Amniotic epithelial cell (primary cell): ENCODE measurements at regions not wholly inside any gene's neighbourhood (a gene's known extent, or its start where the extent isn't known, plus 50 kb on each side); places are given as distances from the start of the nearest gene placed in this dataset.
"Not testable (repeated sequence)": the region's sequence is repeated elsewhere in the genome, so short reads cannot be mapped to it uniquely, and the experiment has no call there.

Source experiments
- DNase-seq: peaks from one replicate; pipeline ENCODE4 v3.0.0-alpha.2; 2010; ENCODE audit warnings: low read depth

DNA sequence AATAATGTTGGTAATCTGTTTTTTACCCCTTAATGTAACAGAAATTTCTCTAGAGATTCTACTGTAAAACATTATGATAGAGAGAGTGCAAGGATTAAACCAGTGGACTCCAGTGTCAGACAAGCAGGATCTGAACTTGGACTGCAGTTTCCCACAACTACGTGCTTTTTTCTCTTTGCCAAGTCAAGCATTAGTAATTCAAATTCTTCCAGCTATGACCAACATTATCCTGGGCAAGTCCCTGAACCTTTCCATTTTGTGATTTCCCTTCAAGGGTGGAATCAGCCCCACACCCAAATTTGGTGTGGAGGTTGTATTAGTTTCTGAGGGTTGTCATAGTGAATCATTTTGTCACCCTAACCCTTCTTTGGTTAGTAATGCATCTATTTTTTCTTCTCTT is 482.0 kb downstream of the ZNF516 start:
- no peak for DNase-seq

GRCh38 chr18:76005632-76006208 is 489.3 kb downstream of the ZNF516 start:
- DNase-seq: no peak

GRCh38 chr18:75987913-75988312 is 507.1 kb downstream of the ZNF516 start:
- not testable (repeated sequence) for DNase-seq

DNA sequence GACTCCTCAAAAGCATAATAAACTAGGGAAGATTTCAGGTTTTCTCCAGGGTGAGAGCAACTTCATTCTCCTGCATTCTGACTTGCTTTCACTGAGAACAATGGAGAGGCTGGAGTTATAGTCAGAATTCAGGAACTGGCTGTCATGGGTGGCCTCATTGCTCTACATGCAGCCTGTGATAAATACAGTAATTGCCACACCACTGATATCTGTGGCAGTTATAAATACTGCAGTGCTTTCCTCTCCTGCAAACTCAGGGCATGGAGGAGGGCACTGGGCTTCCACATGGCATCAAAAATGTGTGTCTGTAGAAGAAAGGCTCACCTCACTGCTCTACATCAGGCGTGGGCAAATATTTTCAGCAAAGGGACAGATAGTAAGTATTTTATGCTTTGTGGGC is 510.2 kb downstream of the ZNF516 start:
- no peak for DNase-seq

DNA sequence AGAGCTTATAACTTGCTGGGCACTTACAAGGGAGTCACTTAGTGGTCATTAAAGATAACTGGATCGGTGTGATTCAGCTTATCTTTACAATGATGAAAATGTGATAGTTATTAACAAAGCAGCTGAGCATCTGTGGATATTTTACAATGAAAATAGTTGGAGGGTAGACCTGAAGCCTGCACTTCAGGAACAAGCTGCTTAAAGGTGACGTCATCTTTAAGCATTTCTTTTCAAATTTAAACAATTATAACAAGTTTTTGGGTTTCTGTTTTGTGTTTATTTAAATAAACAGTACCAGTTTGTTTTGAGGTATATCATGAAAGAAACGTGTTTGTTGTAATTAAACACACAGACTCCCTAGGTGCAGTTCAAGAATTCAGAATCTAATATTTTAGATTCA is 513.9 kb downstream of the ZNF516 start:
- no peak for DNase-seq

DNA sequence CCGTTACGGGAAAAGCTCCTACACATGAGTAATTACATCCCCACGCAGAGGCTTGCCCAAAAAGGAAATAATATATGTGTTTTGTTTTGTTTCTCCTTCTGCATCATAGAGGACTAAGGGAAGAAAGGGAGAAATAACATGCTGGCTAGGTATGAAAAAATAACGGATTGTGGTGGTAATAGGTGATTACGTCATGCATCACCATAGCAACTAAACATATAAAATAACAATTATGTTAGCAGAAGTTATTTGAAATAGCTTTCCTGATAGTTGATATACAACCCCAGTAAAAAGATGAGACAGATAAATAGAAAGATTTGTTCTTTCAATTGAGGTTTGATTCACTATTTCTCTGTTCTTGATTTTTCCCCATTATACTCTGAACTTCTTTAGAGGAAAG is 518.0 kb downstream of the ZNF516 start:
- DNase-seq: no peak

DNA sequence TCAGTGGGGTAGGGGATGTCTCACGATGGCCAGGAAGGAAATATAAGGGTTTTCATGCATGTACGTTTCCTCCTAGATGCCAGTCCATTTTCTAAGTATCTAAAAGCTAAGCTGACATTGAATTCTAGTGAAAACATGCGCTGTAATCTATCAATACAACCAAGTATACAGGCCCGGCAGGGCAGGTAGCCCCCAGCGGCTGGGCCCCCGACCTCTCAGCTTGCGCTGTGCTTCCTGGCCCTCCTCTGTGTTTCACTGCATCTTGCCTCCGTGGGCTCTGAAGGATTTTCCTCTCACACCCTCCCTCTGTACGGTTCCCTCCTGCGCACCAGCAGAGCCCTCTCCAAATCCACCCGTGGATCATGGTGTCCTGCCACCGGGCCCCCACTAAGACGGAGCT is 524.8 kb downstream of the ZNF516 start:
- no peak for DNase-seq

GRCh38 chr18:75966431-75966830 is 528.6 kb downstream of the ZNF516 start:
- no peak for DNase-seq

- peak; percentile 2 for DNase-seq
These were observed 532.9 kb downstream of the ZNF516 start for GRCh38 chr18:75962036-75962572.

GRCh38 chr18:75960356-75960755 is 532.9 kb upstream of the SMIM21 start:
- not testable (repeated sequence) for DNase-seq

GRCh38 chr18:75959150-75959549 is 531.6 kb upstream of the SMIM21 start:
- no peak for DNase-seq

GRCh38 chr18:75958683-75959082 is 531.2 kb upstream of the SMIM21 start:
- DNase-seq: no peak

DNA sequence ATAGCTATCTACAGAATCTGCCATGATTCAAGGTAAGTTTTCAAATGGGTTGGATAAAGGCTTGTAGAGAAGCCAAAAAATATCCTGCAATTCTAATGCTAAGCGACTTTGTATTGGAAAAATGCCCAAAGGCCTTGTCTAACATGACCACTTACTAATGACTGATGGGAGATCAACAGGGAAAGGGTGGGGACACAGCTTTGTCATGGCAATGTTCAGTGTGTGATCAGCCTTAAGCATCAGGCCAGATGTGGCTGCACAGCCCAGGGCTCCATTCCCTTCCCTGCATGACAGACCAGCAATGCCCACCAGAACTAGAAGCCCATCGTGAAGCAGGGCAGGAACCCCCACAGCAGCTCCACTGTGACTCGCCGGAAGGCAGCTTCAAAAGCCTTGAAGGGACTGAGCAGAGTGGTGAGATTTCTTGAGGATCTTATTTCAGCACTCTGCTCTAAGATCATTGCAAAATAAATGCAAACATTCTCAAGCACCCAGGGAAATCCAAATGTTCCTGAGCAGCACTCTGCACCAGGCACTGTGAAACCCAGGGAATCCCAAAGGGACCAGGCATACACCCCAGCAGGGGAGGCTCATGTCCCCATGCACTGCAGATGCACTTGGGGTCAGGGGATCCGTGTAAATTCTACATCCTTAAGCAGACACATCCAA is 517.9 kb upstream of the SMIM21 start:
- no peak for DNase-seq

DNA sequence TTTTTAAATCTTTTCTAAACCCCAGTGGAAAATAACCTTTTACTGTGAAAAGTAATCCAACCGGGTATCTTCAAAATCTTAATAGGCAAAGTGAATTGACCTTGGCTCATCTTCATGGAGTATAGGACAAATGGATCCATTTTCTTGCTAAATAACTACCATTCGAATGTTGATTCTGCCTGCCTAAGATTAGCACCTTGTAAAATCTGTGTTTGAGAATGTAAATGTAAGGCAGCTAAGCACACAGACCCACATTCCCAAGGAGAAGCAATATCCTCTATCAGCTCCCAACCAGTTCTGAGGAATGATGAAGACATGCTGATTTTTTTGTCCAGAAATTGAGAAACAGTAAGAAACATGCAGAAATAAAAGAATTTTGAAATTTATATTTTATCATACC is 509.8 kb upstream of the SMIM21 start:
- no peak for DNase-seq

- no peak for DNase-seq
These were observed 509.4 kb upstream of the SMIM21 start for GRCh38 chr18:75936862-75937261.

DNA sequence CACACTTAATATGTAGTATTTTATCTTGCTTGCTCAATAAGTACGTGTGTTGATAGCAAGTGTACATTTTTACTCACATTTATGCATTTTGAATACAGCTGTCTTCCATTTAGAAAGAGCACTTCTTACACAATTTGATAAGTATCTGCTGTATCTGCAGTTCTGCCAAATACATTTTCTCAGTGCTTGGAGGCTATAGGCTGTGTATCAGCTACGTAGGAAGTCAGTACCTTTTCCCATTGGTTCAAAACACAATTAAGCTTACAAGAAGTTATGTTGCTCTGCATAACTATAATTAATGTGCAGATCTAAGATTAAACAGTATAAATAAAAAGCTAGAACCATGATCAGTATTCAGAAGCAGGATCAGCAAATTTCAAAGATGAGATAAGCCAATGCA is 503.6 kb upstream of the SMIM21 start:
- DNase-seq: no peak

GRCh38 chr18:75928706-75929105 is 501.2 kb upstream of the SMIM21 start:
- no peak for DNase-seq

DNA sequence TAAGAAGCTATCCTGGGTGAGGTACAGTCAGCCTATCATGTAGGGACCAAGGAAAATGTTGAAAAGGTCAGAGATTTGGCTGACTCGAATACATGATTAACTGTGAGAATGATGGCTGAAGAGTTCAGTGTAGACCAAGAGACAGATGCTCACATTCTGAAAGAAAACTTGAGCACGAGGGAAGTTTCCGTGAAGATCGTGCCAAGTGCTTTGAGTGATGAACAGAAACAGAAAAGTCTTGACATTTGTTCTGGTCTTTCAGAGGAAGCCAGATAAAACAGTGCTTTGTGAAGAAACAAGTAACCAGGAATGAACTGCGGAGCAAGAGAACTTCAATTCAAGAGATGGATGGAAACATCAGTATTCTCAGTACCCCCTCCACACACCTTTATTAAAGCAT is 500.3 kb upstream of the SMIM21 start:
- DNase-seq: no peak

- no peak for DNase-seq
These were observed 499.3 kb upstream of the SMIM21 start for GRCh38 chr18:75926811-75927210.

DNA sequence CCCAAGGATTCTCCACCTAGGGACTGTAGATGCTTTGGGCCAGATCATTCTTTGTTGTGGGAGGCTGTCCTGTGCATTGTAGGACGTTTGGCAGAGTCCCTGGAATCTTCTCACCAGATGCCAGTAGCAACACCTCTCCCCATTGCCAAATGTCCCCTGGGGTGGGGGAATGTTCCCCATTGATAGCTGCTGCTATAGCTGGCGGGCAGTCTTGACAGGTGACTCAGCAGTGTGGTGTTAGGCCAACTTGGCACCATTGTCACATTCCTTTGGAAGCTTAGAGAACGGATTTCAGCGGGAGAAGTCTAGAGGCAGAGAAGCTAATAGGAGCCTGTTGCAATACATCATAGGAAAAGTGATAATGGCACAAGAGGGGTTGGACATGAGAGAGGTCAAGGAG is 495.7 kb upstream of the SMIM21 start:
- peak; percentile 3 for DNase-seq

DNA sequence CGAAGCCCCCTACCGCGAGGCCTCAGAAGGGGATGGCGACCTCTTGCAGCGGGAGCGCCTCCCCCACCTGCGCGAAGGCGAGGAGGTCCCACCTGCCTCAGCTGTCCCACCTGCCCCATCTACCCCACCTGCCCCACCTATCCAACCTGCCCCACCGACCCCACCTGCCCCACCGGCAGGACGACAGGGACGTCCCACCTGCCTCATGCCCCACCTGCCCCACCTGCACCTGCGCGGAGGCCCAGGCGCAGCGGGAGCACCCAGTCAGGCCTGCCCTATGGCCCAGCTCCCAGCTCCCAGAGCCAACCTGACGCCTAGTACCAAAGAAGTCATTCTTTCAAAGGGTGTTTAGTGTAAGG is 489.1 kb upstream of the SMIM21 start:
- no peak for DNase-seq

DNA sequence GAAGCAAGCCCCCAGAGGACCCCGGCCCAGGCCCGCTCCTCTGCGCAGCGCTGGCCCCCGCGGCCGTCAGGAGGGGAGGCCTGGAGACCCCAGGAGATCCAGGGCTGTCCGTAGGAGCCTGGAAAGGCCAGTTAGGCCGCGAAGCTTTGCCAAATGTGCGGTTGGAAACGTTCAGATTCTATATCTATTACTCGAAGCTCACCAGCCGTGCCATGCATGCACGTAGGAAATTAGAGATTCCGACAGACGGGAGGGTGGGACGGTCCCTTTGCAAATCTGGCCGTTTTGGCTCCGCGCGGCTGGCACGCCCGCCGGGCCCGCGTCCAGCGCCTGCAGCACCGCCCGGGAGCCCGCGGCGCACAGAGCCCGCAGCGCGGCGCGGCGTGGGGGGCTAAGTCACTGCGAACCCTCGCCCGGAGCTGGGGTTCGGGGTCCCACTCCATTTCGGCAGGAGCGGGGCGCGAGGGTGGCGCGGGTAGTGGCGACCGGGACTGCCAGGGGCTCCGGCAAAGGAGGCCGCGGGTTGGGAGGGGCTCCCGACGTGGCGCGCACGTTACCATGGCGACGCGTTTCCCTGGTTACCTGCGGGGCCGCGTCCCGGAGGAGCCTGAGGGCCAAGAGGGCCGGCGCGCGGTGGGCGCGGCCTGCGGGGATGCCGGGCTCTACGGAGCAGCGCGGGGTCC is 488.6 kb upstream of the SMIM21 start:
- DNase-seq: no peak

- no peak for DNase-seq
These were observed 485.3 kb upstream of the SMIM21 start for GRCh38 chr18:75912829-75913228.
